Endothelial cell of umbilical vein (primary cell): ENCODE measurements at regions not wholly inside any gene's neighbourhood (a gene's known extent, or its start where the extent isn't known, plus 50 kb on each side); places are given as distances from the start of the nearest gene placed in this dataset.

Experiments used
- BruUV-seq: library from RNA; stranded (reverse); fragments of 400-500 nt; replicated peaks from 2 replicates; lab custom pipeline; 2021; lab: Mats Ljungman, UMichigan
- CTCF ChIA-PET: fragments of 300-600, 350-600 bp; sonication (Branson Sonifier 250); formaldehyde crosslinking; loops from one replicate; lab custom pipeline; 2021; ENCODE audit warnings: antibody characterized with exemption, inconsistent platforms; lab: Charles Lee
- POLR2A ChIA-PET: fragments of 300-600, 350-600 bp; sonication (Branson Sonifier 250); formaldehyde crosslinking; loops from one replicate; lab custom pipeline; 2021; ENCODE audit warnings: antibody characterized with exemption, inconsistent platforms; lab: Charles Lee
- DNase-seq: peaks from one replicate; pipeline ENCODE4 v3.0.0-alpha.2; 2011; ENCODE audit warnings: low read depth, low spot score
- FAIRE-seq: peaks from 2 replicates; lab custom pipeline; 2011; peaks lifted over from hg19 to GRCh38; lab: Jason Lieb, UNC
- H2AFZ ChIP-seq: 2 replicates; pipeline ENCODE4 v1.6.0; 2012; ENCODE audit warnings: low read depth, low read length, control low read depth, inconsistent platforms
- H3K27ac ChIP-seq: 2 replicates; pipeline ENCODE4 v1.5.1; 2011; ENCODE audit warnings: low read depth, mild to moderate bottlenecking, control low read depth, low read length, moderate library complexity; ENCODE audit not compliant: insufficient read depth
- H3K27me3 ChIP-seq, 2 experiments: 2 replicates each; pipeline versions ENCODE4 v1.6.0 to v1.6.1; 2011; ENCODE audit warnings: low read length in 2 of 2, mixed read lengths in 1 of 2; ENCODE audit not compliant: control insufficient read depth in 2 of 2, insufficient read depth in 2 of 2
- H3K36me3 ChIP-seq, 2 experiments: 2 replicates in 1 of 2; 3 replicates in 1 of 2; pipeline ENCODE4 v1.5.1; 2011; ENCODE audit warnings: low read length in 2 of 2, mild to moderate bottlenecking in 1 of 2, moderate library complexity in 1 of 2; ENCODE audit not compliant: control insufficient read depth in 2 of 2, insufficient read depth in 2 of 2; ENCODE audit errors: extremely low read depth in 1 of 2
- H3K4me1 ChIP-seq: 3 replicates; pipeline ENCODE4 v1.5.1; 2011; ENCODE audit warnings: mild to moderate bottlenecking, low read length; ENCODE audit not compliant: control insufficient read depth, insufficient read depth; ENCODE audit errors: extremely low read depth
- H3K4me2 ChIP-seq: 2 replicates; pipeline ENCODE4 v1.6.1; 2011; ENCODE audit warnings: low read length, control low read depth, mixed read lengths; ENCODE audit not compliant: insufficient read depth
- H3K4me3 ChIP-seq, 3 experiments: fragments of 200-600 bp in 1 of 3; sonication (generic), shearing (Covaris generic) in 1 of 3; replicated peaks in 1 of 3; 2 replicates each; pipeline ENCODE4 v1.5.1; 2011 to 2016; ENCODE audit warnings: control low read depth in 3 of 3, low read length in 3 of 3, mild to moderate bottlenecking in 2 of 3, inconsistent platforms in 1 of 3, low read depth in 1 of 3, moderate library complexity in 1 of 3; ENCODE audit not compliant: insufficient read depth in 1 of 3
- H3K79me2 ChIP-seq: 2 replicates; pipeline ENCODE4 v1.6.0; 2012; ENCODE audit warnings: low read length, inconsistent platforms; ENCODE audit not compliant: control insufficient read depth, insufficient read depth
- H3K9ac ChIP-seq: replicated peaks from 2 replicates; pipeline ENCODE3; 2011; ENCODE audit warnings: low read length, control low read depth; ENCODE audit not compliant: insufficient read depth; ENCODE audit errors: extremely low read depth
- H3K9me1 ChIP-seq: replicated peaks from 3 replicates; pipeline ENCODE4 v1.6.0; 2011; ENCODE audit warnings: mild to moderate bottlenecking, low read length; ENCODE audit not compliant: control insufficient read depth, insufficient read depth; ENCODE audit errors: extremely low read depth
- H3K9me3 ChIP-seq: replicated peaks from 2 replicates; pipeline ENCODE4 v1.5.1; 2012; ENCODE audit warnings: low read length, inconsistent platforms; ENCODE audit not compliant: control insufficient read depth, insufficient read depth
- H4K20me1 ChIP-seq: replicated peaks from 2 replicates; pipeline ENCODE3; 2011; ENCODE audit warnings: mild to moderate bottlenecking, low read length; ENCODE audit not compliant: control insufficient read depth, insufficient read depth; ENCODE audit errors: extremely low read depth
- CTCF ChIP-seq, 2 donors: IDR thresholded peaks; 1 replicate in 1 of 2; 2 replicates in 1 of 2; pipeline ENCODE4 v1.5.1; 2011; ENCODE audit warnings: low read length in 2 of 2, mild to moderate bottlenecking in 2 of 2, moderate library complexity in 2 of 2, control low read depth in 1 of 2, inconsistent platforms in 1 of 2, low read depth in 1 of 2; ENCODE audit not compliant: insufficient read depth in 1 of 2; ENCODE audit errors: extremely low read depth in 1 of 2
- EZH2 ChIP-seq: IDR thresholded peaks from 2 replicates; pipeline ENCODE4 v1.6.1; 2012; ENCODE audit warnings: borderline replicate concordance, low read depth, mild to moderate bottlenecking, moderate library complexity, low read length, inconsistent platforms; ENCODE audit not compliant: severe bottlenecking
- FOS ChIP-seq: IDR thresholded peaks from 2 replicates; pipeline ENCODE4 v1.6.1; 2011; ENCODE audit warnings: mild to moderate bottlenecking, low read length, moderate library complexity, borderline replicate concordance; ENCODE audit not compliant: insufficient read depth
- GATA2 ChIP-seq: IDR thresholded peaks from 2 replicates; pipeline ENCODE4 v1.7.0; 2011; ENCODE audit warnings: low read depth, mild to moderate bottlenecking, moderate library complexity, mixed read lengths, low read length; ENCODE audit not compliant: insufficient read length, insufficient read depth
- JUN ChIP-seq: IDR thresholded peaks from 2 replicates; pipeline ENCODE4 v1.6.1; 2011; ENCODE audit warnings: borderline replicate concordance, low read depth; ENCODE audit not compliant: insufficient read length, insufficient read depth
- MYC ChIP-seq: IDR thresholded peaks from one replicate; pipeline ENCODE4 v1.6.1; 2011; ENCODE audit warnings: mild to moderate bottlenecking, low read depth, low read length
- POLR2A ChIP-seq: IDR thresholded peaks from 2 replicates; pipeline ENCODE4 v1.6.1; 2012; ENCODE audit warnings: low read depth, mild to moderate bottlenecking, control low read depth, low read length
- POLR2AphosphoS5 ChIP-seq: IDR thresholded peaks from 2 replicates; pipeline ENCODE4 v1.6.1; 2012; ENCODE audit warnings: low read depth, mild to moderate bottlenecking, control low read depth, low read length, moderate library complexity; ENCODE audit not compliant: insufficient read depth
- dilution Hi-C: fragments of 300-500 bp; cut with MboI; formaldehyde crosslinking; loops from one replicate; pipeline ENCODE4 v1.15.0; 2019; ENCODE audit warnings: low sequenced_read_pairs; ENCODE audit not compliant: extremely low pct_ligation_motif_present
- intact Hi-C: fragments of 100-400 bp; cut with micrococcal nuclease; formaldehyde crosslinking; loops from one replicate; pipeline ENCODE4 v1.10.0; 2022
- TF ChIP-seq, protein P1 (sequence below): IDR thresholded peaks from 2 replicates; pipeline ENCODE4 v1.6.1; 2011; ENCODE audit not compliant: insufficient read depth, insufficient read length

GRCh38 chr7:113247198-113247597 is 128.8 kb upstream of the SMIM30 start:
- no peak for DNase-seq
- H3K4me3 ChIP-seq: no peak overlapping the region
- no TSS peak for BruUV-seq
- no peak for FAIRE-seq
- H3K27ac ChIP-seq: no peak overlapping the region
- H3K79me2 ChIP-seq: no peaks in the 10 kb centered on the region
- H3K9me1 ChIP-seq: no peaks in the 10 kb centered on the region
- H3K4me2 ChIP-seq: no peak overlapping the region
- H4K20me1 ChIP-seq: no peaks in the 10 kb centered on the region
- ChIA-PET POLR2A (no interaction called here), CTCF (no interaction called here)
- H3K4me1 ChIP-seq: no peaks in the 10 kb centered on the region
- dilution Hi-C loops (no loop called here), intact Hi-C loops (no loop called here)
- no peaks in the 10 kb centered on the region for H3K9me3 ChIP-seq
- TF ChIP-seq, protein P1, sequence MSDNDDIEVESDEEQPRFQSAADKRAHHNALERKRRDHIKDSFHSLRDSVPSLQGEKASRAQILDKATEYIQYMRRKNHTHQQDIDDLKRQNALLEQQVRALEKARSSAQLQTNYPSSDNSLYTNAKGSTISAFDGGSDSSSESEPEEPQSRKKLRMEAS: no peak
- TF ChIP-seq FOS (no peak), GATA2 (no peak), EZH2 (no peak), POLR2A (no peak), MYC (no peak), JUN (no peak), CTCF (IDR thresholded peaks at IDR 0.05; ENCODE audit: extremely low read depth in 1 of 2, insufficient read depth in 1 of 2, low read depth in 1 of 2, low read length in 2 of 2) (no peak), POLR2AphosphoS5 (no peak)
- H3K9ac ChIP-seq: no peak overlapping the region
- no peak overlapping the region for H2AFZ ChIP-seq
- no peaks in the 10 kb centered on the region for H3K27me3 ChIP-seq
- H3K36me3 ChIP-seq: no peaks in the 10 kb centered on the region
